CD8-positive, alpha-beta memory T cell (primary cell): ENCODE measurements at regions not wholly inside any gene's neighbourhood (a gene's known extent, or its start where the extent isn't known, plus 50 kb on each side); places are given as distances from the start of the nearest gene placed in this dataset.

Experiments
- CTCF ChIA-PET: fragments of 350-600 bp; sonication (Branson Sonifier 250); formaldehyde crosslinking; loops from one replicate; lab custom pipeline; 2021; ENCODE audit warnings: antibody characterized with exemption; lab: Charles Lee
- POLR2A ChIA-PET: fragments of 350-600 bp; sonication (Branson Sonifier 250); formaldehyde crosslinking; loops from one replicate; lab custom pipeline; 2021; ENCODE audit warnings: antibody characterized with exemption; lab: Charles Lee
- DNase-seq, 5 donors: peaks; one replicate each; pipeline versions ENCODE4 v3.0.0 to v3.0.0-alpha.2; 2020 to 2022; ENCODE audit warnings: mixed read lengths in 1 of 5
- H3K27ac ChIP-seq: one replicate; pipeline ENCODE4 v1.7.0; 2013; ENCODE audit warnings: low read depth, mild to moderate bottlenecking, low read length, moderate library complexity
- H3K27me3 ChIP-seq: 2 replicates; pipeline ENCODE4 v1.7.0; 2013; ENCODE audit warnings: low read length, mild to moderate bottlenecking; ENCODE audit not compliant: insufficient read depth, poor library complexity, severe bottlenecking
- H3K36me3 ChIP-seq: 2 replicates; pipeline ENCODE4 v1.7.0; 2013; ENCODE audit warnings: mild to moderate bottlenecking, low read length, moderate library complexity; ENCODE audit not compliant: insufficient read depth
- H3K4me1 ChIP-seq: 2 replicates; pipeline ENCODE4 v1.7.0; 2013; ENCODE audit warnings: mild to moderate bottlenecking, low read length, moderate library complexity; ENCODE audit not compliant: insufficient read depth
- H3K4me3 ChIP-seq: 2 replicates; pipeline ENCODE4 v1.7.0; 2013; ENCODE audit warnings: mild to moderate bottlenecking, low read length
- H3K9me3 ChIP-seq: 2 replicates; pipeline ENCODE4 v1.7.0; 2013; ENCODE audit warnings: mild to moderate bottlenecking, low read length
- H3K27ac Mint-ChIP-seq, 8 donors: one replicate each; pipeline ENCODE4 v1.8.0; 2020 to 2021; ENCODE audit warnings: mixed read lengths in 8 of 8, mild to moderate bottlenecking in 6 of 8, inconsistent platforms in 3 of 8, moderate library complexity in 3 of 8
- H3K27me3 Mint-ChIP-seq, 2 donors: one replicate each; pipeline ENCODE4 v1.8.0; 2020 to 2021; ENCODE audit warnings: mixed read lengths in 2 of 2, mild to moderate bottlenecking in 1 of 2, moderate library complexity in 1 of 2
- H3K36me3 Mint-ChIP-seq, 3 donors: one replicate each; pipeline ENCODE4 v1.8.0; 2020 to 2021; ENCODE audit warnings: mixed read lengths in 3 of 3, inconsistent platforms in 1 of 3, mild to moderate bottlenecking in 1 of 3
- H3K4me1 Mint-ChIP-seq, 3 donors: one replicate each; pipeline ENCODE4 v1.8.0; 2020 to 2021; ENCODE audit warnings: mixed read lengths in 3 of 3, inconsistent platforms in 1 of 3, mild to moderate bottlenecking in 1 of 3
- H3K4me3 Mint-ChIP-seq, 7 donors: one replicate each; pipeline ENCODE4 v1.8.0; 2020 to 2021; ENCODE audit warnings: mixed read lengths in 7 of 7, mild to moderate bottlenecking in 6 of 7, moderate library complexity in 4 of 7, inconsistent platforms in 2 of 7
- H3K9me3 Mint-ChIP-seq, 5 donors: one replicate each; pipeline ENCODE4 v1.8.0; 2020 to 2022; ENCODE audit warnings: mixed read lengths in 5 of 5, mild to moderate bottlenecking in 3 of 5, moderate library complexity in 2 of 5, inconsistent platforms in 1 of 5

- Histone ChIP-seq H3K4me3 (no peak overlapping the region), H3K27ac (no peak overlapping the region), H3K9me3 (no peaks in the 10 kb centered on the region), H3K27me3 (no peaks in the 10 kb centered on the region), H3K36me3 (no peaks in the 10 kb centered on the region), H3K4me1 (no peaks in the 10 kb centered on the region)
- H3K36me3 Mint-ChIP-seq, result no peaks in the 10 kb centered on the region
- H3K4me3 Mint-ChIP-seq, result no peak overlapping the region
- ChIA-PET POLR2A (no interaction called here), CTCF (no interaction called here)
- DNase-seq, result peak in 1 of 5 donors; percentile 37
- peaks cover 12 to 40% of the 10 kb centered on the region in 2 donors for H3K27me3 Mint-ChIP-seq
- no peaks in the 10 kb centered on the region for H3K9me3 Mint-ChIP-seq
- no peaks in the 10 kb centered on the region for H3K4me1 Mint-ChIP-seq
- H3K27ac Mint-ChIP-seq, result peak overlapping the region in 1 of 8 donors; percentile 36
Observed at GRCh38 chr11:119797736-119798135, 68.7 kb upstream of the NECTIN1 start.

- Histone ChIP-seq H3K36me3 (no peaks in the 10 kb centered on the region), H3K27me3 (no peaks in the 10 kb centered on the region), H3K27ac (no peak overlapping the region), H3K9me3 (no peaks in the 10 kb centered on the region), H3K4me3 (no peak overlapping the region), H3K4me1 (no peaks in the 10 kb centered on the region)
- H3K27ac Mint-ChIP-seq, result no peak overlapping the region
- no peaks in the 10 kb centered on the region for H3K36me3 Mint-ChIP-seq
- H3K9me3 Mint-ChIP-seq, result no peaks in the 10 kb centered on the region
- no peak for DNase-seq
- H3K27me3 Mint-ChIP-seq, result peaks cover 12 to 40% of the 10 kb centered on the region in 2 donors
- no peak overlapping the region for H3K4me3 Mint-ChIP-seq
- ChIA-PET POLR2A (no interaction called here), CTCF (no interaction called here)
- no peaks in the 10 kb centered on the region for H3K4me1 Mint-ChIP-seq
Observed at GRCh38 chr11:119797123-119797611, 68.2 kb upstream of the NECTIN1 start.

- H3K9me3 Mint-ChIP-seq, result no peaks in the 10 kb centered on the region
- DNase-seq, result peak in 1 of 5 donors; percentile 21
- H3K9me3 ChIP-seq, result no peaks in the 10 kb centered on the region
- H3K27ac Mint-ChIP-seq, result no peak overlapping the region
- ChIA-PET CTCF (no interaction called here), POLR2A (no interaction called here)
- H3K4me1 ChIP-seq, result no peaks in the 10 kb centered on the region
- no peaks in the 10 kb centered on the region for H3K36me3 ChIP-seq
- no peak overlapping the region for H3K27ac ChIP-seq
- H3K27me3 ChIP-seq, result no peaks in the 10 kb centered on the region
- H3K27me3 Mint-ChIP-seq, result peaks cover 12 to 38% of the 10 kb centered on the region in 2 donors
- no peaks in the 10 kb centered on the region for H3K36me3 Mint-ChIP-seq
- no peaks in the 10 kb centered on the region for H3K4me1 Mint-ChIP-seq
- no peak overlapping the region for H3K4me3 ChIP-seq
- H3K4me3 Mint-ChIP-seq, result no peak overlapping the region
Observed at GRCh38 chr11:119796363-119797060, 67.5 kb upstream of the NECTIN1 start.

- no peaks in the 10 kb centered on the region for H3K36me3 ChIP-seq
- Mint-ChIP-seq H3K27me3 (peaks cover 12 to 38% of the 10 kb centered on the region in 2 donors), H3K36me3 (no peaks in the 10 kb centered on the region), H3K9me3 (no peaks in the 10 kb centered on the region), H3K4me1 (no peaks in the 10 kb centered on the region), H3K27ac (no peak overlapping the region), H3K4me3 (no peak overlapping the region)
- no peaks in the 10 kb centered on the region for H3K9me3 ChIP-seq
- ChIA-PET CTCF (no interaction called here), POLR2A (no interaction called here)
- no peaks in the 10 kb centered on the region for H3K4me1 ChIP-seq
- H3K4me3 ChIP-seq, result no peak overlapping the region
- no peak overlapping the region for H3K27ac ChIP-seq
- no peaks in the 10 kb centered on the region for H3K27me3 ChIP-seq
- no peak for DNase-seq
Observed at GRCh38 chr11:119795690-119796089, 66.7 kb upstream of the NECTIN1 start.

GRCh38 chr11:119795231-119795630, 66.2 kb upstream of the NECTIN1 start:
- peaks cover 12 to 42% of the 10 kb centered on the region in 2 donors for H3K27me3 Mint-ChIP-seq
- H3K36me3 Mint-ChIP-seq, result no peaks in the 10 kb centered on the region
- no peak overlapping the region for H3K27ac Mint-ChIP-seq
- H3K4me1 ChIP-seq, result no peaks in the 10 kb centered on the region
- no peak overlapping the region for H3K27ac ChIP-seq
- no peaks in the 10 kb centered on the region for H3K4me1 Mint-ChIP-seq
- H3K9me3 Mint-ChIP-seq, result no peaks in the 10 kb centered on the region
- H3K4me3 Mint-ChIP-seq, result no peak overlapping the region
- no peak overlapping the region for H3K4me3 ChIP-seq
- DNase-seq, result peak in 1 of 5 donors; percentile 17
- no peaks in the 10 kb centered on the region for H3K27me3 ChIP-seq
- CTCF ChIA-PET, result no interaction called here
- POLR2A ChIA-PET, result no interaction called here
- H3K36me3 ChIP-seq, result no peaks in the 10 kb centered on the region
- H3K9me3 ChIP-seq, result no peaks in the 10 kb centered on the region

- H3K27ac Mint-ChIP-seq, result no peak overlapping the region
- H3K36me3 Mint-ChIP-seq, result no peaks in the 10 kb centered on the region
Observed at GRCh38 chr11:119794756-119795155, 65.8 kb upstream of the NECTIN1 start.

GRCh38 chr11:119794141-119794665, 65.2 kb upstream of the NECTIN1 start:
- Histone ChIP-seq H3K4me1 (no peaks in the 10 kb centered on the region), H3K36me3 (no peaks in the 10 kb centered on the region), H3K27ac (no peak overlapping the region), H3K27me3 (no peaks in the 10 kb centered on the region), H3K9me3 (no peaks in the 10 kb centered on the region), H3K4me3 (no peak overlapping the region)
- POLR2A ChIA-PET, result no interaction called here
- Mint-ChIP-seq H3K36me3 (no peaks in the 10 kb centered on the region), H3K27ac (no peak overlapping the region), H3K27me3 (peaks cover 7 to 43% of the 10 kb centered on the region in 2 donors), H3K4me3 (no peak overlapping the region), H3K9me3 (no peaks in the 10 kb centered on the region), H3K4me1 (no peaks in the 10 kb centered on the region)
- DNase-seq, result no peak
- CTCF ChIA-PET, result no interaction called here

More at GRCh38 chr11:119794756-119795155, 65.8 kb upstream of the NECTIN1 start:
- CTCF ChIA-PET, result no interaction called here
- Histone ChIP-seq H3K9me3 (no peaks in the 10 kb centered on the region), H3K4me3 (no peak overlapping the region), H3K27me3 (no peaks in the 10 kb centered on the region), H3K36me3 (no peaks in the 10 kb centered on the region), H3K27ac (no peak overlapping the region), H3K4me1 (no peaks in the 10 kb centered on the region)
- H3K4me3 Mint-ChIP-seq, result no peak overlapping the region
- POLR2A ChIA-PET, result no interaction called here
- H3K27me3 Mint-ChIP-seq, result peaks cover 8 to 44% of the 10 kb centered on the region in 2 donors
- H3K9me3 Mint-ChIP-seq, result no peaks in the 10 kb centered on the region
- no peak for DNase-seq
- H3K4me1 Mint-ChIP-seq, result no peaks in the 10 kb centered on the region

- H3K9me3 Mint-ChIP-seq, result no peaks in the 10 kb centered on the region
- no peak overlapping the region for H3K27ac ChIP-seq
- CTCF ChIA-PET, result no interaction called here
- no peaks in the 10 kb centered on the region for H3K27me3 ChIP-seq
- H3K4me3 Mint-ChIP-seq, result no peak overlapping the region
- no peak overlapping the region for H3K27ac Mint-ChIP-seq
- H3K4me1 Mint-ChIP-seq, result no peaks in the 10 kb centered on the region
- peak in 1 of 5 donors; percentile 25 for DNase-seq
- no peaks in the 10 kb centered on the region for H3K4me1 ChIP-seq
- H3K36me3 ChIP-seq, result no peaks in the 10 kb centered on the region
- peaks cover 9 to 42% of the 10 kb centered on the region in 2 donors for H3K27me3 Mint-ChIP-seq
- POLR2A ChIA-PET, result no interaction called here
- no peaks in the 10 kb centered on the region for H3K9me3 ChIP-seq
- H3K4me3 ChIP-seq, result no peak overlapping the region
- no peaks in the 10 kb centered on the region for H3K36me3 Mint-ChIP-seq
Observed at GRCh38 chr11:119793335-119793984, 64.5 kb upstream of the NECTIN1 start.
